ENCODE measurements at regions not wholly inside any gene's neighbourhood (a gene's known extent, or its start where the extent isn't known, plus 50 kb on each side); places are given as distances from the start of the nearest gene placed in this dataset.
"Not testable (repeated sequence)": the region's sequence is repeated elsewhere in the genome, so short reads cannot be mapped to it uniquely, and the experiment has no call there.

DNA sequence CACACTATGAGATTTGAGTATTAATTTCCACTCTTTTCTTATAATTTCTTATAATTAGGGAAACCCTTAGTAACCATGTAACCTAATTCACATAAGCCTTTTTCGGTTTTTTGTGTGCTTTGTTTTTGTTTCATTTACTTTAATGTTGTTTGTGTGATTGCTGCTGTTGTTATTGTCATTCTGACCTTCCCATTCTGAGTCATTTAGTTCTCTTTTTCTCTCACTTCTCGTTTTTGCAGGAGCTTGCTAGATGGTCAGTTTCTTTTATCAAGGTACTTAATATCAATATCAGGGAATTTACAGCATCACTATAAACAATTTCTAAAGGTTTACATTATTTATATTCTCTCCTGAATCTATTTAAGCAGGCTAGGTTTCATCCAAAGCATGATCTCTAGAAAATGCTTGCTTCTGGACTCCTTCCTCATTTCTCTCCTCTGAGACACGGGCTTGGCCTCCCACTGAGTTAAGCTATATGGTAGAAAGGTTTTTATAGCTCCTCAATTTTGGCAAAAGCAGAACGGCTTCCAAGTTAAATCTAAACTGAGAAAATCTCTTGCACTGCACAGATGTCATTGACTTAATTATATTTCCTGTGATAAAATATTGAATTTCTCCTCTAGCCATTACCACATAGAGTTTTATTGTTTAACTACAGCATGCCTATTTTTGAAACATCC is 534.2 kb downstream of the NSUN3 start:
- no peak for DNase-seq (ENCODE audit: low read depth in 2 of 2)

- DNase-seq (ENCODE audit: low read depth in 2 of 2) = no peak
Observed at GRCh38 chr3:94607778-94608177, 544.9 kb downstream of the NSUN3 start.

GRCh38 chr3:94609908-94610307 is 547.0 kb downstream of the NSUN3 start:
- no peak for DNase-seq (ENCODE audit: low read depth in 2 of 2)

DNA sequence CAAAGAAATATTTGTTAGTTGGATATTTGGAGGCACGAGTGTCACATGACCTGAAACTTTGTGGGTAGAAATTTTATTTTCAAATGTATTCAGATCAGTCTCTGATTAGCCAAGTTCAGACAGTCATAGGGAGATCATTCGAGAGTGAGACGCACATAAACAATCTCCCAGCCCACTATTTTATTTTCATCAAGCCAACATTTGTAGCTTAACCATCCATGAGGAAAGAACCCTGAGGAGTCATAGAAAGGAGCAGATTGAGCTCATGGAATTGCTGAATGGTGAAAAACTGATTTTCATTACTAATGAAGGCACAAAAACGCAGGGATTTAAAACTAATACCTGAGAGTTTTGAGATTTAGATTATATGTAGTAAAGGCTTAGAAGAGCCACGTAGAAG is 548.7 kb downstream of the NSUN3 start:
- DNase-seq (ENCODE audit: low read depth in 2 of 2) = no peak

DNA sequence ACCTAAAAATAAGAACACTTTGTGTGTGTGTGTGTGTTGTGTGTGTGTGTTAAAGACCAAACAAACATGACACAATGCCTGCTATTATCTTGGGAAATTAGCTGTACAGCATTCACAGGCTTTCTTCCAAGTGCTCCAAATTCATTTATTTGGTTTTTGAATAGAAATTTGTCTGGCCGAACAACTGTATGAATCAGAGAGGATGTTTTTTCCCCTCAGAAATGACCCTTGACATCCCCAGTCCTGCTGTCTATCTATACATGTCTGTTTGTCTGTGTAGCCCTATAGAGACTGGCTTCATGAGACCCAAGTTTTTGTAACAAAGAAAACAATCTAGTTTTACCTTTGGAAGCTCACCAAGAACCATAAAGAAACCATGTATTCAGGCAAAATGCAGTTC is 549.8 kb downstream of the NSUN3 start:
- no peak for DNase-seq (ENCODE audit: low read depth in 2 of 2)

- DNase-seq (ENCODE audit: low read depth in 2 of 2) = no peak
Observed at GRCh38 chr3:94614192-94614591, 551.3 kb downstream of the NSUN3 start.

DNA sequence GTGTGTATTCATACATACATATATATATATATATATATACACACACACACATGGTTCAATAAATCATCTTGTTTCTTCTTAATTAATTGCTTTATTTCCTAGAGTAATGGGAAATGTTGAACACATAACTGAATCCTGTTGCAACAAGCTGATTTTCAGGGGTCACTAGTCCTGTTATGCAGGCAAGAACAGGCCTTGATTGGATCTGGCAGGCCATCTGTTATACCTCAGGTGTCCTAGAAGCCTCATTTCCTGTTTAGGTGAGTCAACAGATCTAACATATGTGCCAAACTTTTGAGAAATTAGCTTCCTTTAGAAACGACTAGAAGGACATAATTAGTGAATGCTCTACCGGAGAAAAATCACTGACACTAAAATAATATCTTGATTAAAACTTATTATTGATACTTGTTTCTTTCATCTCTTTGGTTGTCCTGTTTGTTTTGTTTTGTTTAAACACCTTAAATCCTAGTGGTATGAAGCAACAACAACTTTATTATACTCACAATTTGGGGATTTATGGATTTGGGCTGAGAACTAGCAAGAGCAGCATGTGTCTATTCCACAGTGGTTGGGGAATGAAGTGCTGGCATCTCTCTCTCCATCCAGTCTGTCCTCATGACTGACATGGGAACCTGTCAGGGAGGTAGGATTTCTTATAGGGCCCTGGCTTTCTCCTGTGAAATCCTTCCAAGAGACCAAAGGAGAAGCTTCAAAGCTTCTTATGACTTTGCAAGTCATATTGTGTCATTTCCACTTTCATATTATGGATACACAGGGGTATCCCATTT is 552.6 kb downstream of the NSUN3 start:
- no peak for DNase-seq (ENCODE audit: low read depth in 2 of 2)

- no peak for DNase-seq (ENCODE audit: low read depth in 2 of 2)
Observed at GRCh38 chr3:94616833-94617232, 554.0 kb downstream of the NSUN3 start.

- no peak for DNase-seq (ENCODE audit: low read depth in 2 of 2)
Observed at GRCh38 chr3:94617312-94617711, 554.5 kb downstream of the NSUN3 start.

DNA sequence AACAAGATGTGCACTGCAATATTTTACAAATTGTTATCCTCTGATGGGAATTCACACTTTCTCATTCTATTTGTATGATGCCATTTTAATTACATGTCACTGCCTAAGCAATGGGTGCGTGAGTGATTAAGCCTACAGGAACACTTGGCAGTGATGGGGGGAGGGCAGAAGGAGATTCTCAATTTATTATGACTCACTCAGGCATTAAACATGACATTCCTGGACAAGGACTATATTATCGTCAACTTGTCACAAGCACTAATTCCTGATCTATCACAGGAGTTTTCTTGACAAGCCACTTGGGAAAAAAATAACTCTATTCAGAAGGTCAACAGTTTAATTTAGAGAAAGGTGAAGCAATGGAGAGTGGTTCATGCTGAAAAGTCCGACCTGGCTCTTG is 556.8 kb downstream of the NSUN3 start:
- no peak for DNase-seq (ENCODE audit: low read depth in 2 of 2)

GRCh38 chr3:94626573-94626972 is 563.7 kb downstream of the NSUN3 start:
- DNase-seq (ENCODE audit: low read depth in 2 of 2) = no peak

DNA sequence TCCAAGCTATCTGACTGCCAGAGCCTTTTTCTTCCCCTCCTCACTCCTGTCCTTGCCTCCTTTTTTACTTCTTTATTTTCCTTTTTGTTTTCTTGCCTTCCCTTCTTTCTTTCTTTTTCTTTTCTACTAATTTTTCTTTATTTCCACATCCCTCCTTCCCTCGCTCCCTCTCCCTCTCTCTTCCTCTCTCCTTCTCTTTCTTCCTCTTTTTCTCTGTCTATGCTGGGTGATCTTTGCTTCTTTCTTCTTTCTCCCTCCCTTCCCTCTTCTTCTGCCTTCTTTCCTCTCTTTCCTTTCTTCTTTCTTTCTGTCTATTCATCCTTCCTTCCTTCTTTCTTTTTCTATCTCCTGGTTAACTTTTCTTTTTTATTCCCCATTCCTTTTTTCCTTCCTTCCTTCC is 564.8 kb downstream of the NSUN3 start:
- DNase-seq (ENCODE audit: low read depth in 2 of 2) = no peak

DNA sequence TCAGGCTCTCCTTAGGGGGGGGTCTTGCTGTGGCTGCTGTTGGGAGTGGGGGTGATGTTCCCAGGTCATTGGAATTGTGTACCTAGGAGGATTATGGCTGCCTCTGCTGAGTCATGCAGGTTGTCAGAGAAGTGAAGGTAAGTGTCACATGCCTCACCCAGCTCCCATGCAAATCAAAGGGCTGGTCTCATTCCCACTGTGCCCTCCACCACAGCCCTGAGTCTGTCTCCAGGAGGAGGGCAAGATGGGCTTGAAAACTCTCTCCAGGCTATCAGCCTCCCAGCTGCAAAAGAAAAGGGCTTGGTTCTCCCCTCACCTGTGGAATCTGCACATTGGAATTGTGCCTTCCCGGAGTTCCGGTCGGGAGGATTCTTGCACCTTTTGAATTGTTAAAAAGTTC is 580.5 kb downstream of the NSUN3 start:
- DNase-seq (ENCODE audit: low read depth in 2 of 2) = no peak

DNA sequence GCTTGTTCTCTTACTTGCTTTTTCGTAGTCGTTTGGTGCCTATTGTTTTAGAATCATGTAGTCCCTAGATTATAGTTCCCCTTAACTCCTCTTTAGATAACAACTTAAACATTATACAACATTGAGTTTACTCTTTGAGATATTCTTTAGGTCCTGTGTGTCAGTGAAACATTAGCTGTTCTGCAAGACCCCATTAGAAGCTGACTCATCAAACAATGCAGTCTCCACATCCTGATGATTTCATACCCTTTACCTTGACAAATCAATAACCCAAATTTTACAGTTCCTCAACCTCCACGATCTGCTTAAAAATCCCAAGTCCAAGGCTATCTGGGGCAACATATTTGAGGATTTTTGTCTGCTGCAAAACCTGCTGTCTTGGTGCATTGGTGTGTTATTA is 582.9 kb downstream of the NSUN3 start:
- no peak for DNase-seq (ENCODE audit: low read depth in 2 of 2)

DNA sequence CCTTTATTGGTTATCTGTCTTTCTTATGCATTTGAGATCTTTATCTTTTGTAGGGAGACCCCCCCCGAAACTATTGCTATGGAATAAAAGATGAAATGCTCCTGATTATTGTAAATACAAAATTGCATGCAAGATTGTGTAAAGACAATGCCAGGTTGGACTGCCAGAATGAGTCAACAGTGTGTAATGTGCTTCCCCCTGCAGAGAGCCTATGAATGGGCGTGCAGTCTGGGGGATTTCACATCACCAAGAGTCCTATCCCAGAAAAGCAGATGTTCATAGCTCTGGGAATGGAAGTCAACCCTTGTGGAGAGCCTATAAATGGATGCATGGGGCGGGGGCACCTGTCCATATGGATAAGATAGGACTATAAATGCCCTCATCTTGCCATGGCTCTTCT is 584.3 kb downstream of the NSUN3 start:
- DNase-seq (ENCODE audit: low read depth in 2 of 2) = no peak

DNA sequence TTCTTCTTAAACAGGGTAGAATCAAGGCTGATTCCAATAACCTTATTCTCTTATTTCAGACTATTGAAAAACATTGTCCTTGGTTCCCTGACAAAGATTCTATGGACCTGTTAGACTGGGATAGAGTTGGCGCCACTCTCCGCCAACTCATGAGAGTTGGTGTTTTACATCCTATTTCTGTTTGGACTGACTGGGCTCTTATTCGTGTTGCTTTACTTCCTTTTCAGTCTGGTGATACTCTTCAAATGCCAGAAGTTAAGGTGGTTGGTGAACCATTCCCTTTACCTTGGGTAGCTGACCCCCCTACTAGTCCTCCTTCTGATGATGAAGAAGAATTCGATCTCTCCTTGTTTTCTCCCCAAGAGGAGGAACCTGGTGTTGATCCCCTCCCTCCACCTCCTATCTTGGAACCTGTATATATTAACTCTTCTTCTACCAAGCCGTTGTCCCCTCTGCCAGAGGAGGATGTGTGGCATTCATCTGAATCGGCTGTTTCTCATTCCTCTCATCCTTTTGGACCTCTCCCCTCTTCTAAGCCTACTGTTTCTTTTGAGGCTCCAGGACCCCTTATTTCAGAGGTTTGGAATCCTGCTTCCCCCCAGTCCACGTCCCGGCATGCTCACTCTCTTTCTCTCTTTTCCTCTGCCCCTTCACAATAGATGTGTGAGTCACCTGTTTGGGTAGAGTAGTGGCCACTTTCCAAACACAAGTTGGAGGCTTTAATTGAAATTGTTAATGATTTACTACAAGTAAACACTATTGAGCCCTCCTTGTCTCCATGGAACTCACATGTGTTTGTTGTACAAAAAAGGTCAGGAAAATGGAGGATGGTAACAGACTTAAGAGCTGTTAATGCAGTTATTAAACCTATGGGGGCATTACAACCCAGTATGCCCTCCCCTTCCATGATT is 585.7 kb downstream of the NSUN3 start:
- not testable (repeated sequence) for DNase-seq (ENCODE audit: low read depth in 2 of 2)

- no peak for DNase-seq (ENCODE audit: low read depth in 2 of 2)
Observed at GRCh38 chr3:94654096-94654495, 591.2 kb downstream of the NSUN3 start.

DNA sequence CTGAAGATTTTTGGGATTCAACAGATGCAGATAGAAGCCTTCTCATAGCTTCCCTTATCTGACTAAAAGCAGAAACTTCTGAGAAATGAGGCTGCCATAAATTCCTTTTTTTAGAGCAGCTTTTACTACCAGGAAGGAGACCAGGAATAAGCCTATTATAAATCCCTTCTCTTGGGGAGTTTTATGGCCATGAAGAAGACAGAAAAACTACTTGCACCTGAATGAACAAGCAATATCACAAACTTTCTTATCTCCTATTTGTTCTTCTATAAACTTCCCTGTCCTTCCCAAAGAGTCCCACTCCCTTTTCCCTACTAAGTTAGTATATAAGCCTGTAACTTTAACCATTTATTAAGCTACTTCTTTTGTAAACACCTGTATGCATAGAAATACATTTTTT is 603.1 kb downstream of the NSUN3 start:
- DNase-seq (ENCODE audit: low read depth in 2 of 2) = no peak

GRCh38 chr3:94671078-94671477 is 608.2 kb downstream of the NSUN3 start:
- DNase-seq (ENCODE audit: low read depth in 2 of 2) = no peak

DNA sequence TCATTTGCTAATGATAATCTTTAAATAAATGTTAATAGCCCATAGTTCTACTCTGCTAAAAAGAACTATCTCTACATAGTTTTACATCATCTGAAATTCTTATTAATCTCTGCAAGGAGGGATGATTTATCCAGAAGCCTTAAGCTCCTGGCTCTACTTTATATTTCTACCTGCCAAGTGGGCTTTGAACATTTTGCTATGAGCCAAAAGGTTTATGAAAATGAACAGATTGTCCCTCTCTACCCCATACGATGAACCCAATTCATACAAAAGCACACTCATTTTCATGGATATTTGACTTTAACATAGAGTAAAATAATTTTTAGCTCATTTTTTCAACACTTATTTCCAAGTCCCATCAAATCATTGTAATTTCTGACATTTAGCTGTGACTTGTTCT is 611.0 kb downstream of the NSUN3 start:
- no peak for DNase-seq (ENCODE audit: low read depth in 2 of 2)

DNA sequence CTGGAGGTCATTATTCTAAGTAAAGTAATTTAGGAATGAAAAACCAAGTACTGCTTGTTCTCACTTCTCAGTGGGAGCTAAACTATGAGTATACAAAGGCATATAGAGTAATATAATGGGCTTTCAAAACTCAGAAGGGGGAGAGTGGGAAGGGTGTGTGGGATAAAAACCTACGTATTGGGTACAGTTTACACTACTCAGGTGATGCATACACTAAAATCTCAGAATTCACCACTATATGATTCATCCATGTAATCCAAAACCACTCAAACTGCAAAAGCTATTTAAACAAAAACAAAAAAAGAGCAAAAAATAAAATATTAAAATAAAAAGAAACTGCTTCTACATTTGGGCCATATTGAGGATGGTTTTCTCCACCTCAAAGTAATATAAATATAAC is 623.3 kb downstream of the NSUN3 start:
- no peak for DNase-seq (ENCODE audit: low read depth in 2 of 2)

GRCh38 chr3:94693997-94694640 is 631.3 kb downstream of the NSUN3 start:
- no peak for DNase-seq (ENCODE audit: low read depth in 2 of 2)

Data from stimulated activated CD4-positive, alpha-beta T cell treated with anti-CD3 and anti-CD28 coated beads, Interleukin-15, amount 100 ng/mL, for 48 hours (primary cell).